HG03378 (cell line): ENCODE measurements at regions not wholly inside any gene's neighbourhood (a gene's known extent, or its start where the extent isn't known, plus 50 kb on each side); places are given as distances from the start of the nearest gene placed in this dataset.
"Not testable (repeated sequence)": the region's sequence is repeated elsewhere in the genome, so short reads cannot be mapped to it uniquely, and the experiment has no call there.

Experiments used
- ATAC-seq: cut with Tn5 transposase; IDR thresholded peaks from one replicate; pipeline ENCODE4 v1.9.1; 2021; ENCODE audit warnings: mild to moderate bottlenecking, moderate library complexity; ENCODE audit not compliant: unreplicated experiment

- no peak for ATAC-seq
Observed at GRCh38 chr5:93359296-93359959, 221.6 kb downstream of the NR2F1-AS1 start.

GRCh38 chr5:93358176-93358575 lies 222.8 kb downstream of the NR2F1-AS1 start:
- ATAC-seq: no peak

GRCh38 chr5:93357686-93358085 lies 223.3 kb downstream of the NR2F1-AS1 start:
- ATAC-seq: no peak

- ATAC-seq: no peak
Observed at GRCh38 chr5:93355691-93356090, 225.3 kb downstream of the NR2F1-AS1 start.

- no peak for ATAC-seq
Observed at GRCh38 chr5:93352186-93352585, 228.8 kb downstream of the NR2F1-AS1 start.

- ATAC-seq: no peak
Observed at GRCh38 chr5:93349613-93350012, 231.4 kb downstream of the NR2F1-AS1 start.

- ATAC-seq: no peak
Observed at GRCh38 chr5:93348231-93348630, 232.8 kb downstream of the NR2F1-AS1 start.

- ATAC-seq: not testable (repeated sequence)
Observed at GRCh38 chr5:93346850-93347249, 234.2 kb downstream of the NR2F1-AS1 start.

GRCh38 chr5:93346301-93346700 lies 234.7 kb downstream of the NR2F1-AS1 start:
- ATAC-seq: no peak

GRCh38 chr5:93343570-93343969 lies 237.4 kb downstream of the NR2F1-AS1 start:
- peak; percentile 63 for ATAC-seq

- peak; percentile 55 for ATAC-seq
Observed at GRCh38 chr5:93342563-93343061, 238.4 kb downstream of the NR2F1-AS1 start.

GRCh38 chr5:93340881-93341280 lies 240.1 kb downstream of the NR2F1-AS1 start:
- ATAC-seq: no peak

GRCh38 chr5:93337138-93337537 lies 243.9 kb downstream of the NR2F1-AS1 start:
- no peak for ATAC-seq

- no peak for ATAC-seq
Observed at GRCh38 chr5:93336330-93337110, 244.5 kb downstream of the NR2F1-AS1 start.

GRCh38 chr5:93331863-93332262 lies 249.2 kb downstream of the NR2F1-AS1 start:
- ATAC-seq: no peak

- no peak for ATAC-seq
Observed at GRCh38 chr5:93331241-93331640, 249.8 kb downstream of the NR2F1-AS1 start.

- ATAC-seq: no peak
Observed at GRCh38 chr5:93330506-93330905, 250.5 kb downstream of the NR2F1-AS1 start.

GRCh38 chr5:93329756-93330155 lies 251.3 kb downstream of the NR2F1-AS1 start:
- no peak for ATAC-seq

GRCh38 chr5:93328833-93329232 lies 252.2 kb downstream of the NR2F1-AS1 start:
- ATAC-seq: no peak

GRCh38 chr5:93327605-93328004 lies 253.4 kb downstream of the NR2F1-AS1 start:
- ATAC-seq: no peak

GRCh38 chr5:93325946-93326345 lies 255.1 kb downstream of the NR2F1-AS1 start:
- no peak for ATAC-seq
